Mesenchymal stem cell (in vitro differentiated cells and primary cell): ENCODE measurements at regions not wholly inside any gene's neighbourhood (a gene's known extent, or its start where the extent isn't known, plus 50 kb on each side); places are given as distances from the start of the nearest gene placed in this dataset.

Experiments used
- DNase-seq: peaks from one replicate; pipeline ENCODE4 v3.0.0-alpha.2; 2013
- H2AFZ ChIP-seq: one replicate; pipeline ENCODE4 v1.6.1; 2013; ENCODE audit warnings: low read depth, mild to moderate bottlenecking, control low read depth, inconsistent platforms, low read length, moderate library complexity
- H2AK5ac ChIP-seq: 2 replicates; pipeline ENCODE4 v1.6.1; 2013; ENCODE audit warnings: low read length, moderate library complexity, mild to moderate bottlenecking, inconsistent platforms; ENCODE audit not compliant: severe bottlenecking
- H2BK120ac ChIP-seq: one replicate; pipeline ENCODE4 v1.6.1; 2013; ENCODE audit warnings: low read depth, mild to moderate bottlenecking, inconsistent platforms, low read length, moderate library complexity
- H2BK12ac ChIP-seq, 2 experiments: one replicate each; pipeline ENCODE4 v1.6.1; 2013; ENCODE audit warnings: inconsistent platforms in 2 of 2, low read length in 2 of 2, mild to moderate bottlenecking in 2 of 2, moderate library complexity in 2 of 2, control low read depth in 1 of 2
- H2BK15ac ChIP-seq: one replicate; pipeline ENCODE4 v1.6.1; 2013; ENCODE audit warnings: mild to moderate bottlenecking, low read depth, inconsistent platforms; ENCODE audit not compliant: poor library complexity, severe bottlenecking
- H2BK5ac ChIP-seq: 2 replicates; pipeline ENCODE4 v1.6.1; 2013; ENCODE audit warnings: low read depth, mild to moderate bottlenecking, low read length, control low read depth, inconsistent platforms; ENCODE audit not compliant: poor library complexity, severe bottlenecking
- H3K14ac ChIP-seq, 2 experiments: one replicate each; pipeline ENCODE4 v1.6.1; 2013; ENCODE audit warnings: inconsistent platforms in 2 of 2, low read length in 2 of 2, control low read depth in 1 of 2, mild to moderate bottlenecking in 1 of 2, moderate library complexity in 1 of 2
- H3K18ac ChIP-seq, 2 experiments: one replicate each; pipeline ENCODE4 v1.6.1; 2013; ENCODE audit warnings: inconsistent platforms in 2 of 2, low read length in 2 of 2, control low read depth in 1 of 2, low read depth in 1 of 2, mild to moderate bottlenecking in 1 of 2
- H3K23ac ChIP-seq, 2 experiments: one replicate each; pipeline ENCODE4 v1.6.1; 2013; ENCODE audit warnings: inconsistent platforms in 2 of 2, low read length in 2 of 2, mild to moderate bottlenecking in 2 of 2, moderate library complexity in 2 of 2, control low read depth in 1 of 2
- H3K27ac ChIP-seq: 2 replicates; pipeline ENCODE4 v1.5.1; 2013; ENCODE audit warnings: mild to moderate bottlenecking, moderate library complexity, low read length, control low read depth, inconsistent platforms; ENCODE audit not compliant: poor library complexity, severe bottlenecking
- H3K27me3 ChIP-seq, 2 experiments: 2 replicates each; pipeline versions ENCODE4 v1.6.1 to v1.7.0; 2013; ENCODE audit warnings: low read length in 2 of 2, mild to moderate bottlenecking in 2 of 2, moderate library complexity in 2 of 2, control low read depth in 1 of 2, inconsistent platforms in 1 of 2; ENCODE audit not compliant: control insufficient read depth in 1 of 2, insufficient read depth in 1 of 2
- H3K36me3 ChIP-seq, 2 experiments: 2 replicates each; pipeline versions ENCODE4 v1.6.1 to v1.7.0; 2013; ENCODE audit warnings: low read length in 2 of 2, control low read depth in 1 of 2, inconsistent platforms in 1 of 2, low read depth in 1 of 2, mild to moderate bottlenecking in 1 of 2; ENCODE audit not compliant: insufficient read depth in 2 of 2, control insufficient read depth in 1 of 2
- H3K4ac ChIP-seq, 2 experiments: one replicate each; pipeline ENCODE4 v1.6.1; 2013; ENCODE audit warnings: inconsistent platforms in 2 of 2, low read length in 2 of 2, mild to moderate bottlenecking in 2 of 2, moderate library complexity in 2 of 2, control low read depth in 1 of 2, low read depth in 1 of 2
- H3K4me1 ChIP-seq: 2 replicates; pipeline ENCODE4 v1.6.1; 2013; ENCODE audit warnings: low read depth, low read length, control low read depth; ENCODE audit not compliant: control insufficient read depth, insufficient read depth
- H3K4me2 ChIP-seq: 2 replicates; pipeline ENCODE4 v1.6.1; 2013; ENCODE audit warnings: low read length, mild to moderate bottlenecking, inconsistent platforms; ENCODE audit not compliant: poor library complexity, severe bottlenecking
- H3K4me3 ChIP-seq, 2 experiments: 2 replicates each; pipeline versions ENCODE4 v1.5.1 to v1.7.0; 2013; ENCODE audit warnings: low read length in 2 of 2, mild to moderate bottlenecking in 2 of 2, control low read depth in 1 of 2, low read depth in 1 of 2; ENCODE audit not compliant: insufficient read depth in 1 of 2
- H3K79me1 ChIP-seq: replicated peaks from 2 replicates; pipeline ENCODE4 v1.6.1; 2013; ENCODE audit warnings: mild to moderate bottlenecking, control low read depth, low read length, inconsistent platforms; ENCODE audit not compliant: poor library complexity, severe bottlenecking
- H3K9ac ChIP-seq: 2 replicates; pipeline ENCODE4 v1.7.0; 2013; ENCODE audit warnings: mild to moderate bottlenecking, low read length, moderate library complexity
- H3K9me3 ChIP-seq: 2 replicates; pipeline ENCODE4 v1.7.0; 2013; ENCODE audit warnings: mild to moderate bottlenecking, low read length; ENCODE audit not compliant: control insufficient read depth
- H4K8ac ChIP-seq: one replicate; pipeline ENCODE4 v1.6.1; 2013; ENCODE audit warnings: inconsistent platforms, mild to moderate bottlenecking, low read length, moderate library complexity
- H4K91ac ChIP-seq: one replicate; pipeline ENCODE4 v1.6.1; 2013; ENCODE audit warnings: mild to moderate bottlenecking, low read length, inconsistent platforms
- WGBS: methylation state at CpG from one replicate; pipeline ENCODE4 v1.1.7; 2013; ENCODE audit warnings: mixed read lengths; 5-methylcytosine and 5-hydroxymethylcytosine counted together

GRCh38 chr13:56953965-56954364 lies 186.8 kb upstream of the PRR20A start:
- no peak overlapping the region for H3K23ac ChIP-seq
- H2AK5ac ChIP-seq, result no peak overlapping the region
- H4K8ac ChIP-seq, result no peak overlapping the region
- no peak overlapping the region for H2BK5ac ChIP-seq
- no peak overlapping the region for H3K27ac ChIP-seq
- H3K14ac ChIP-seq, result no peak overlapping the region
- no peaks in the 10 kb centered on the region for H3K9me3 ChIP-seq
- no peaks in the 10 kb centered on the region for H3K27me3 ChIP-seq
- H3K79me1 ChIP-seq, result no peaks in the 10 kb centered on the region
- no peak overlapping the region for H2BK15ac ChIP-seq
- H3K4ac ChIP-seq, result no peak overlapping the region
- no peak overlapping the region for H3K4me3 ChIP-seq
- H4K91ac ChIP-seq, result no peak overlapping the region
- H3K4me2 ChIP-seq, result no peak overlapping the region
- no peak overlapping the region for H2BK120ac ChIP-seq
- H3K9ac ChIP-seq, result no peak overlapping the region
- no peak overlapping the region for H2AFZ ChIP-seq
- H2BK12ac ChIP-seq, result no peak overlapping the region
- no peak for DNase-seq
- H3K4me1 ChIP-seq, result no peaks in the 10 kb centered on the region
- no peaks in the 10 kb centered on the region for H3K36me3 ChIP-seq
- no peak overlapping the region for H3K18ac ChIP-seq

- Histone ChIP-seq H2AFZ (no peak overlapping the region), H2BK12ac (no peak overlapping the region), H3K4me1 (no peaks in the 10 kb centered on the region), H3K14ac (no peak overlapping the region), H2BK120ac (no peak overlapping the region), H3K9me3 (peaks cover 5% of the 10 kb centered on the region), H2BK15ac (no peak overlapping the region), H3K79me1 (no peaks in the 10 kb centered on the region), H3K4me3 (no peak overlapping the region), H3K27me3 (no peaks in the 10 kb centered on the region), H3K36me3 (no peaks in the 10 kb centered on the region), H3K9ac (no peak overlapping the region), H3K18ac (no peak overlapping the region), H3K4me2 (no peak overlapping the region), H2BK5ac (no peak overlapping the region), H4K91ac (no peak overlapping the region), H2AK5ac (no peak overlapping the region), H3K27ac (no peak overlapping the region), H3K4ac (no peak overlapping the region), H3K23ac (no peak overlapping the region), H4K8ac (no peak overlapping the region)
- 58% methylated on average over 1 of the region's 1 CpG for WGBS
- no peak for DNase-seq
Observed at GRCh38 chr13:56975647-56976046, 165.1 kb upstream of the PRR20A start.

GRCh38 chr13:56980856-56981255 lies 159.9 kb upstream of the PRR20A start:
- Histone ChIP-seq H4K91ac (no peak overlapping the region), H3K36me3 (no peaks in the 10 kb centered on the region), H2AFZ (no peak overlapping the region), H3K14ac (no peak overlapping the region), H2BK5ac (no peak overlapping the region), H2BK12ac (no peak overlapping the region), H3K4me3 (no peak overlapping the region), H2AK5ac (no peak overlapping the region), H3K23ac (no peak overlapping the region), H3K27ac (no peak overlapping the region), H3K79me1 (no peaks in the 10 kb centered on the region), H3K4me2 (no peak overlapping the region), H3K18ac (no peak overlapping the region), H2BK120ac (no peak overlapping the region), H2BK15ac (no peak overlapping the region), H3K27me3 (no peaks in the 10 kb centered on the region), H3K9ac (no peak overlapping the region), H3K4ac (no peak overlapping the region), H4K8ac (no peak overlapping the region), H3K9me3 (peaks cover 8% of the 10 kb centered on the region), H3K4me1 (no peaks in the 10 kb centered on the region)
- no CpG with 5 or more reads among the region's 1 CpG for WGBS
- no peak for DNase-seq

- H4K8ac ChIP-seq, result no peak overlapping the region
- H2AFZ ChIP-seq, result no peak overlapping the region
- H3K18ac ChIP-seq, result no peak overlapping the region
- no peaks in the 10 kb centered on the region for H3K79me1 ChIP-seq
- H3K4me3 ChIP-seq, result no peak overlapping the region
- no peaks in the 10 kb centered on the region for H3K27me3 ChIP-seq
- H2BK15ac ChIP-seq, result no peak overlapping the region
- H2BK12ac ChIP-seq, result no peak overlapping the region
- H3K9ac ChIP-seq, result no peak overlapping the region
- no peak overlapping the region for H3K27ac ChIP-seq
- no peak overlapping the region for H3K14ac ChIP-seq
- no peaks in the 10 kb centered on the region for H3K36me3 ChIP-seq
- DNase-seq, result no peak
- no peak overlapping the region for H2AK5ac ChIP-seq
- WGBS, result 100% methylated on average over 2 of the region's 2 CpGs
- no peak overlapping the region for H2BK5ac ChIP-seq
- no peak overlapping the region for H2BK120ac ChIP-seq
- H4K91ac ChIP-seq, result no peak overlapping the region
- peaks cover 17% of the 10 kb centered on the region for H3K9me3 ChIP-seq
- no peaks in the 10 kb centered on the region for H3K4me1 ChIP-seq
- H3K23ac ChIP-seq, result no peak overlapping the region
- no peak overlapping the region for H3K4ac ChIP-seq
- no peak overlapping the region for H3K4me2 ChIP-seq
Observed at GRCh38 chr13:56986121-56986520, 154.6 kb upstream of the PRR20A start.
